ENCODE measurements at regions not wholly inside any gene's neighbourhood (a gene's known extent, or its start where the extent isn't known, plus 50 kb on each side); places are given as distances from the start of the nearest gene placed in this dataset.

- no peak for TF ChIP-seq CTCF (IDR thresholded peaks at IDR 0.05; ENCODE audit: insufficient read depth, low read length, poor library complexity, severe bottlenecking)
- no peak for TF ChIP-seq EZH2phosphoT487 (conservative IDR thresholded peaks at IDR 0.05; ENCODE audit: low read length)
Measured at GRCh38 chr2:173599821-173600359, 245.2 kb downstream of the CDCA7 start.
